Calu3 (cell line): ENCODE measurements at regions not wholly inside any gene's neighbourhood (a gene's known extent, or its start where the extent isn't known, plus 50 kb on each side); places are given as distances from the start of the nearest gene placed in this dataset.

Experiments
- BruUV-seq: library from RNA; stranded (reverse); fragments of 400-500 nt; replicated peaks from 2 replicates; lab custom pipeline; 2021; lab: Mats Ljungman, UMichigan
- CTCF ChIA-PET: fragments of 300-600 bp; sonication (Branson Sonifier 250); formaldehyde crosslinking; loops from one replicate; lab custom pipeline; 2022; ENCODE audit warnings: antibody characterized with exemption; lab: Charles Lee
- DNase-seq: peaks from one replicate; pipeline ENCODE4 v3.0.0; 2022
- H3K27ac Mint-ChIP-seq: one replicate; pipeline ENCODE4 v1.8.0; 2022; ENCODE audit warnings: mixed read lengths; ENCODE audit not compliant: unreplicated experiment
- H3K27me3 Mint-ChIP-seq: one replicate; pipeline ENCODE4 v1.8.0; 2022; ENCODE audit warnings: mixed read lengths; ENCODE audit not compliant: unreplicated experiment
- H3K36me3 Mint-ChIP-seq: one replicate; pipeline ENCODE4 v1.8.0; 2022; ENCODE audit warnings: mild to moderate bottlenecking, moderate library complexity, mixed read lengths; ENCODE audit not compliant: insufficient read depth, unreplicated experiment
- H3K4me1 Mint-ChIP-seq: one replicate; pipeline ENCODE4 v1.8.0; 2022; ENCODE audit warnings: mild to moderate bottlenecking, low read depth, mixed read lengths; ENCODE audit not compliant: unreplicated experiment
- H3K4me3 Mint-ChIP-seq: one replicate; pipeline ENCODE4 v1.8.0; 2022; ENCODE audit warnings: mild to moderate bottlenecking, low read depth, moderate library complexity, mixed read lengths; ENCODE audit not compliant: unreplicated experiment
- H3K9me3 Mint-ChIP-seq: one replicate; pipeline ENCODE4 v1.8.0; 2022; ENCODE audit warnings: low read depth, mixed read lengths; ENCODE audit not compliant: unreplicated experiment
- CTCF ChIP-seq: fragments of 200-600 bp; IDR thresholded peaks from one replicate; pipeline ENCODE4 v1.8.0; 2022; ENCODE audit warnings: antibody characterized with exemption; ENCODE audit not compliant: unreplicated experiment
- intact Hi-C: fragments of 100-400 bp; cut with micrococcal nuclease; formaldehyde crosslinking; loops from one replicate; pipeline ENCODE4 v1.10.0; 2022; ENCODE audit not compliant: unreplicated experiment

DNA sequence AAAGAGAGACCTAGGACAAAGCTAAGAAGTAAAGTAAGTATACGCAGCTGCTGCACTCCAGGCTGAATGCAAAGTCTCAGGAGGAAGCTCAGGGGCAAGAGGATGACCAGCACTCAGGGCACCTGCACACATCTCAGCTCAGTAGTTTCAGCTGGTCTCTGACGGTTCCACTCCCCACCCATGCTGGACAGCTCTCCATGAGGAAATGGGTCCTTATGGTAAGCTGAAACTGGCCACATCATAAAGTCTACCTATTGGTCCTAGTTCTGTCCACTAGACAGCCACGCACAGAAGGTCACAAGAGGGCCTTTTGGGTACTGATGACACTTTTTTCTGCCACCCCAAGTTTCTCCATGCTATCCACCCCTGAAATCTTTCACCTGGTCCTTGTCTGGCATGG is 215.3 kb downstream of the TTC32 start:
- Mint-ChIP-seq H3K4me3 (no peak overlapping the region), H3K27ac (no peak overlapping the region), H3K9me3 (no peaks in the 10 kb centered on the region), H3K36me3 (no peaks in the 10 kb centered on the region), H3K4me1 (no peaks in the 10 kb centered on the region), H3K27me3 (peaks cover 10% of the 10 kb centered on the region)
- CTCF ChIA-PET: no interaction called here
- BruUV-seq: no TSS peak
- intact Hi-C loops: no loop called here
- DNase-seq: no peak
- TF ChIP-seq CTCF: no peak

- Mint-ChIP-seq H3K27ac (no peak overlapping the region), H3K4me3 (no peak overlapping the region), H3K27me3 (peaks cover 3% of the 10 kb centered on the region), H3K36me3 (no peaks in the 10 kb centered on the region), H3K4me1 (no peaks in the 10 kb centered on the region), H3K9me3 (no peaks in the 10 kb centered on the region)
- DNase-seq: no peak
- no peak for TF ChIP-seq CTCF
- CTCF ChIA-PET: no interaction called here
- no TSS peak for BruUV-seq
- intact Hi-C loops: no loop called here
Observed at GRCh38 chr2:19685731-19686130, 216.1 kb downstream of the TTC32 start.

- BruUV-seq: no TSS peak
- intact Hi-C loops: loop anchor here (5.0 kb wide), 1 partner anchor 547 kb away; no protein-coding TSS in a partner anchor
- Mint-ChIP-seq H3K27ac (no peak overlapping the region), H3K4me3 (no peak overlapping the region), H3K9me3 (no peaks in the 10 kb centered on the region), H3K4me1 (no peaks in the 10 kb centered on the region), H3K36me3 (no peaks in the 10 kb centered on the region), H3K27me3 (no peaks in the 10 kb centered on the region)
- no peak for TF ChIP-seq CTCF
- no peak for DNase-seq
- CTCF ChIA-PET: no interaction called here
Observed at GRCh38 chr2:19684516-19684915, 217.3 kb downstream of the TTC32 start.

- TF ChIP-seq CTCF: no peak
- BruUV-seq: no TSS peak
- DNase-seq: no peak
- Mint-ChIP-seq H3K27me3 (no peaks in the 10 kb centered on the region), H3K36me3 (no peaks in the 10 kb centered on the region), H3K4me1 (no peaks in the 10 kb centered on the region), H3K27ac (no peak overlapping the region), H3K4me3 (no peak overlapping the region), H3K9me3 (no peaks in the 10 kb centered on the region)
- intact Hi-C loops: loop anchor here (5.0 kb wide), 1 partner anchor 546 kb away; no protein-coding TSS in a partner anchor
- CTCF ChIA-PET: no interaction called here
Observed at GRCh38 chr2:19683556-19683955, 218.2 kb downstream of the TTC32 start.
